NCI-H510A (cell line): ENCODE measurements at regions not wholly inside any gene's neighbourhood (a gene's known extent, or its start where the extent isn't known, plus 50 kb on each side); places are given as distances from the start of the nearest gene placed in this dataset.
"Not testable (repeated sequence)": the region's sequence is repeated elsewhere in the genome, so short reads cannot be mapped to it uniquely, and the experiment has no call there.

Source experiments
- DNase-seq: peaks from one replicate; lab custom pipeline; 2025; lab: John Stamatoyannopoulos, UW

GRCh38 chr14:48714366-48714765 lies 871.8 kb downstream of the RPS29 start:
- DNase-seq: no peak

- DNase-seq: no peak
Observed at GRCh38 chr14:48710133-48710532, 876.0 kb downstream of the RPS29 start.

GRCh38 chr14:48709277-48709785 lies 876.8 kb downstream of the RPS29 start:
- DNase-seq: no peak

GRCh38 chr14:48704639-48705038 lies 881.5 kb downstream of the RPS29 start:
- no peak for DNase-seq

- no peak for DNase-seq
Observed at GRCh38 chr14:48703728-48704467, 882.3 kb downstream of the RPS29 start.

- not testable (repeated sequence) for DNase-seq
Observed at GRCh38 chr14:48697362-48697761, 888.8 kb downstream of the RPS29 start.

- no peak for DNase-seq
Observed at GRCh38 chr14:48693793-48694192, 892.4 kb downstream of the RPS29 start.

GRCh38 chr14:48690349-48690748 lies 895.8 kb downstream of the RPS29 start:
- no peak for DNase-seq

GRCh38 chr14:48686650-48687049 lies 899.5 kb downstream of the RPS29 start:
- DNase-seq: no peak

- DNase-seq: no peak
Observed at GRCh38 chr14:48672506-48672905, 913.7 kb downstream of the RPS29 start.

- DNase-seq: no peak
Observed at GRCh38 chr14:48670939-48671338, 915.2 kb downstream of the RPS29 start.

GRCh38 chr14:48665077-48665784 lies 920.9 kb downstream of the RPS29 start:
- DNase-seq: no peak

- DNase-seq: no peak
Observed at GRCh38 chr14:48643241-48643640, 942.9 kb downstream of the RPS29 start.

- DNase-seq: no peak
Observed at GRCh38 chr14:48628870-48629269, 953.5 kb upstream of the MDGA2 start.

GRCh38 chr14:48622980-48623379 lies 947.6 kb upstream of the MDGA2 start:
- DNase-seq: no peak

- no peak for DNase-seq
Observed at GRCh38 chr14:48618057-48618456, 942.7 kb upstream of the MDGA2 start.

GRCh38 chr14:48616931-48617330 lies 941.5 kb upstream of the MDGA2 start:
- DNase-seq: no peak

GRCh38 chr14:48615618-48616017 lies 940.2 kb upstream of the MDGA2 start:
- DNase-seq: no peak

GRCh38 chr14:48614003-48614402 lies 938.6 kb upstream of the MDGA2 start:
- no peak for DNase-seq

GRCh38 chr14:48606960-48607359 lies 931.6 kb upstream of the MDGA2 start:
- DNase-seq: not testable (repeated sequence)

- DNase-seq: no peak
Observed at GRCh38 chr14:48598458-48598857, 923.1 kb upstream of the MDGA2 start.

GRCh38 chr14:48586099-48586498 lies 910.7 kb upstream of the MDGA2 start:
- no peak for DNase-seq

- no peak for DNase-seq
Observed at GRCh38 chr14:48584031-48584430, 908.6 kb upstream of the MDGA2 start.
